HG02588 (cell line): ENCODE measurements at regions not wholly inside any gene's neighbourhood (a gene's known extent, or its start where the extent isn't known, plus 50 kb on each side); places are given as distances from the start of the nearest gene placed in this dataset.
A peak's percentile ranks its signal among the peaks of the same experiment; 100 is the strongest.
"Not testable (repeated sequence)": the region's sequence is repeated elsewhere in the genome, so short reads cannot be mapped to it uniquely, and the experiment has no call there.

Experiments used
- ATAC-seq: cut with Tn5 transposase; IDR thresholded peaks from one replicate; pipeline ENCODE4 v1.9.1; 2021; ENCODE audit warnings: mild to moderate bottlenecking, moderate library complexity; ENCODE audit not compliant: unreplicated experiment

DNA sequence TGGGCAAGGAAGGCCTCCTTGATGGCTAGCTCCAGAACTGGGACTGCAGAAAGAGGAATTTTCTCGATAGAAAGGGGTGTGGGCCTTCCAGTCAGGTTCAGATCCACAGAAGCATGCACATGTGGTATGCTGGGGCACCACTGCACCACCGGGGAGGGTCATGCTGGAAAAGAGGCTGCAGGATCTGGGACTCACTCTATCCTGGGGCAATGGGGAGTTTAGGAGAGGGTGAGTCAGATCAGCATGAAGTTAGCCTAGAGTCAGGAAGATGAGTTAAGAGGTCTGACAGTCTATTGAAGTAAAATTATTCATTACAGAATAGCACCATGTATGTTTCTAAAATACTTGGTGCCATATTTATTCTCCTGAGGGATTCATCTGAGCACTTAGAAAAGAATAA lies 130.2 kb upstream of the TOPAZ1 start:
- ATAC-seq = no peak

DNA sequence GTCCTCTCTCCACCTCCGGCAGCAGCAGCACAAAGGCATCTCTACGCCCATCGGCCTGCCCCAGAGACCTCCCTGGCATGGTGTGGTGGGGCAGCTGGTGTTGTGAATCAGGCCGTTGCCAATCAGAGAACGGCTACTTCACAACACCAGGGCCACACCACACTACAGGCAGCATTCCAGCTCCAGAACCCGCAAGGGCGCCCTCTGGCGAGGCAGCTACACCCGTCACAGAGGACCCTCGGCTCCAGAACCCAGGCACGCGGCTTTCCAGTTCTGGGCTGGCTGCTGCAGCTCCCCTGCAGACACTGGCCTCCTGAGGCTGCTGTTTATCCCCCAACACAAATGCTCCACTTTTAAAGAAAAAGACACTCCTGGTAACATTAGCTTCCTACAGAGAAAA lies 127.5 kb upstream of the TOPAZ1 start:
- no peak for ATAC-seq

DNA sequence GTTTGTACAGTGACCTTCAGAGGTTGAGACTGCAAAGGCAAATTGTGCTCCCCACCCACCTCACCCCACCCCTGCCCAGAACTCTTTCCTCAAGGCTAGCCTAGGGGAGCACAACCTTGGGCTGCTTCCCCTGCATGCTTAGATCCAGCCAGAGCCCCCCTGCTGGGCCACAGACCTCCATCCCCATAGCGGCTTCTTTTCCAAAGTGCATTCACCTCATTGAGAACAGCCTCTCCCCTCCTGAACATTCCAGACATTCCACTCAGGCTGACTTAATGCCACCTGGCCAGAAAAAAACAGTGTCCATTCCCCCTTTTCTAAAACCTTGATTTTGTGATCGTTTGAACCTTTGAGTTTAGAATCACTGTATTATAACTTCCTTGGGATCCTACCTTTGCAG lies 124.4 kb upstream of the TOPAZ1 start:
- ATAC-seq = no peak

DNA sequence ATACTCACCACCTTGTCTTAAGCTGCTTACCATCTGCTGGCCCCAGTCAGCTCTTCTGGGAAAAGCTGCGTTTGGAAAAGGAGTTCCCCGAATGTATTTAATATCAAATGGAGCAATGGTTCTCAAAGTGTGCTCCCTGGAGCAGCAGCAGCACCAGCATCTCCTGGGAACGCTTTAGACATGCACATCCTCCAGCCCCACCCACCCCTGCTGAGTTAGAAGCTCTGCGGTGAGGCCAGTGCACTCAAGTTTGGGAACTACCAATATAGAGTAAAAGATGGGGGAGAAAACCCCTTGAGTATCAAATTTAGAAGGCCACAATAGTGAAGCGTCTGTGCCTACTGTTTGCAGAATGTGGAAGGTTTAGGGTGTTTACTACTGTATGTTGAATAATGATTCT lies 124.0 kb upstream of the TOPAZ1 start:
- ATAC-seq = no peak

DNA sequence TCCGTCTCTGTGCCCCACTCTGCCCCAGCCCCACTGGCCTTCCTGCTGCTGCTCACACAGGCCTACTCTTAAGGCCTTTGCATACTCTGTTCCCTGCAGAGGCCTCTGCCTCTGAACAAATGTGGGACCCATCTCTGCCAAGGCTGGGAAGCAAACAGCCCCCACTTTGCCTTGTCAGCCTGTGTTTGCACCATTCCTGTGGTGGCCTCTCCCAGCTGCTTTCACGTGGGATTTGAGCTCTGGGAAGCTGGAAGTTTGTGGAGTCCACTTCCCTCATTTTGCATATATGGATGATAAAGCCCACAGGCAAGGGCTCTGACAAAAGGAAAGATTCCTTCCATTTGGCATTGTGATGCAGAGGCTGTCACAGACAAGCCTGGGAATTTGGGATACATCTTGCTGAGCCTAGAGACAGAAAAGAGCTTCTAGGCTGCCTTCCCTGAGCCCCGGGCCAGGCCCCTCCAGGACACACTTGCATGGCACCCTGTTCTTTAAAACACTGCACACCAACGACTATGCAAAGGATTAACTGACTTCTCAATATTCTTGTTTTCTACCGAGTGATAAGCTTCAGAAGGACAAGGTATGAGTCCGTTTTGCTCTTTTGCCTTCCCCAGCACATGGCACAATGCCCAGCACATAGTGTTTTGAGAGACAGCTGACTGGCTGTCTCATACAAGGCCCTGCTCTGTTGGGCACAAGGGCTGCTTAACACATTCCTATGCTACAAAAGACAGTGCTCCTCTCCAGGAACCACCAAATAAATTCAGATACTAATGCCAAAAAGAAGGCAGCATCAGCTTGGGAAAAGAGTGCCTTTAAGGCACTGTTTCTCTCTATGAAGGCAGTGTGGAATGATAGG lies 120.7 kb upstream of the TOPAZ1 start:
- ATAC-seq = no peak

DNA sequence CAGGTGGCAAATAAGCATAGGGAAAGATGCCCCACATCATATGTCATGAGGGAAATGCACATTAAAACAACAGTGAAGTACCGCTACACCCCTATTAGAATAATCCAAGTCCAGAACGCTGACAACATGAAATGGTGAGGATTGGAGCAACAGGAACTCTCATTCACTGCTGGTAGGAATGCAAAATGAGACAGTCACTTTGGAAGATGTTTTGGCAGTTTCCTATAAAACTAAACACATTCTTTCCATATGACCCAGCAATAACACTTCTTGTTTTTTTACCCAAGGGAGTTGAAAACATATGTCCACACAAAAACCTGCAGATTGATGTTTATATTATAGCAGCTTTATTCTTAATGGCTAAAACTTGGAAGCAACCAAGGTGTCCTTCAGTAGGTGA lies 116.4 kb upstream of the TOPAZ1 start:
- no peak for ATAC-seq

DNA sequence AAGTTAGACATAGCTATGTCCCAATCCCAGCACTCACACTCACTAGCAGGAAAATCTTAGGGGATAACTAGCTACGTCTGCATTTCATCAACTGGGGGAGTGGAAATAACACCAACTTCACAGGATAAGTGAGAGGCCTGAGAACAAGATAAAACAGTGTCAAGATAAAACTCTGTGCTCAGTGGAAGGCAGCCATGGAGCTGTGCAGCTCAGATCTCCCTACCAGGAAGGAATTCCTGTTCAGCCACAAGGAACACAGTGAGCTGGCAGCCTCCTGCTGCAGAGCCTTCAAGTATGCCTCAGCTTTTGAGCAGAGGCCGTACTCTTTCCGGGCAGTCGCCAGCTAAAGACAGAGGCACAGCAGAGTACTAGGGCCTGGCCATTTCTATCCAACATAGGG lies 115.8 kb upstream of the TOPAZ1 start:
- ATAC-seq = no peak

DNA sequence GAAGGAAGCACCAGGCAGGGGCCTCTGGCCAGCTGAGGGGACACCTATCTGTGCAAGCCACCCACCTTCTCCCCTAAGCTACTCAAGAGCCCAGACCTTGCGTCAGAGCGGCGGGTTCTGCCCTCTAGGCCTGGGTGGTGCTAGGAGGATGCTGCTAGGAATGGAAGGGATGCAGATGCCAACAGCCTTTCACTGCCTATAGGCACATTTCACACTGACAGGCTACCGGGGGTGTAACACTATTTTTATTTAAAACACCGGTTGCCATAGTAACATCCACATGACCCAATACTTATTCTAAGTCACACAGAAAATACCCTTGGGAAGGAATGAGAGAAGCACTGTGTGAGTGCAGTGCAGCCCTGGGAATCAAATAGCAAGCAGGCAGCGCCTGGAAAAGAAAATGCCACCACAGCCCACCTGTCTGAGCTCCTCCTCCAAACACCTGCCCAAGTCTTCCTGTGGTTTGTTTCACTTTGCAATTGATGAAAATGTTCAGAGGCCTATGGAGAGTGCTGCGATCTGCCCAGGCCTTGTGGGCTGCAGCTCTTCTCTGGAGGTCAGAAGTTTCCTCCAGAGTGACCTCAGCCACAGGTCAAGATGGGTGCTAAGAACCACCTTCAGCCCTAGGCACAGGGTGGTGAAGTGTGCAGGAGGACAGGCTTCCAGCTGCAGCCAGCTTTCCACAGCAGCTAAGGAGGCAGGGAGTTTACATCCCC lies 113.5 kb upstream of the TOPAZ1 start:
- no peak for ATAC-seq

DNA sequence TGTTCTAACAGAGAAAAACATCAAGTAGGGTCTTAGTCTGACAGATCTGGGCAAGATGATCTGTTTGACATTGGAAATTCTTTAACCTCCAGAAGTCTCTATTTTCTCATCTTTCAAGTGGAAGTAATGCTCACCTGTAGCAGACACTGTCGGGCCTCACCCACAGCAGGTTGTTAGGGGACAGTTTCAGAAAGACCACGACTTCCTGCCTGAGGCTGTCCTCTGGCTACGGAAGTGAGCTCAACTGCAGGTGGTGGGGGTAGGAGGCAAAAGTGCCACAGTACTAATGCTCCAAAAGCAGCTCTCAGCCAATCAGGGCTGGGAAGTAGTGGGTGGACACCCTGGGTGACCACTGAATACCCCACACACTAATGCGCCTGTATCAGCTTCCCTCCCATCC lies 111.4 kb upstream of the TOPAZ1 start:
- no peak for ATAC-seq

DNA sequence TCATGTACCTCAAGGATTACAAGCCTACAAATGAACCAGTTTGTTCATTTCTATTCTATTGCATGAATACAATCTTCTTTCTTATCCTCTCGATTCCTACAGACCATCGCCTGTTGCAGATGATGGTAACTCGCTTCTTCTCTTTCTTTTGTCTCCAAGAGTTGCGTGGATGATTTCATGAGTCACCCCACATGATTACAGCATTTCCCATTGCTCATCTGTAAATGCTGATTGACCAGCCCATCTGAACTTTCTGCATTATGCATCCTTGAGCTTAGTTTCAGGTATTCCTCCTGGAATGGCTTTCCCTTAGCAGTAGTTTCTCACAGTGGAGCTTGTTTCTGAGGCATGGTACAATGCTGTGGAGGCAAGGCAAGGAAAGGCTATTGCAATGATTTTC lies 109.6 kb upstream of the TOPAZ1 start:
- no peak for ATAC-seq

DNA sequence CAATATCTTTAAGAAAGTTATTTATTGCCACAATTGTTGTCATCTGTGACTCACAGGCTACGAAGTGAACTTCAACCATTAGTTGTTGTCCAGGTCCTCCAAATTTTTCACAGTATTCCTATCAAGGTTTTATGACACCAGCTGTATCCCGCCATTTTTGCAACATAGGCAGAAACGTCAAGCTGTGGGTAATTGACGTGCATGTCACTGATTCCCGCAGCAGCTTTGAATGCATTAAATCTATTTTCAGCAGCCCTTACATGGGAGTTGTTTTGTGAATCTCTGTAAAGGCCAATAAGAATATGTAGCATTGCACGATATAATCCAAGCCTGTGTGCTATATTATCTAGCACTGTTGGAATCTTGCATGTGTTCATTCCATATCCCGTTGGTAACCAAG lies 109.1 kb upstream of the TOPAZ1 start:
- ATAC-seq = no peak

DNA sequence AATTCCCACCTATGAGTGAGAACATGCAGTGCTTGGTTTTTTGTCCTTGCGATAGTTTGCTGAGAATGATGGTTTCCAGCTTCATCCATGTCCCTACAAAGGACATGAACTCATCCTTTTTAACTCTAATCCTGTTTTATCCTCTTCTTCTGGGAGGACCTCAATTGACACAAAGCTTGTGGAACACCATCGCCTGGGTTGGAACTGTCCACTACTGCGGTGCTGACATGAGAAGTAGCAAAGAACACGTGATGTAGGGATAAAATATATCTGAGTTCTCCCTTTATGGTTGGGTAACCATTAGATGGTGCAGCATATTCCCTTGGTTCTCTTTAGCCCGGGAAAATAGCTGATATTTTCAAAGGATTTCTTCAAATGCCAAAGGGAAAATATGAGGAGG lies 105.3 kb upstream of the TOPAZ1 start:
- ATAC-seq = no peak

DNA sequence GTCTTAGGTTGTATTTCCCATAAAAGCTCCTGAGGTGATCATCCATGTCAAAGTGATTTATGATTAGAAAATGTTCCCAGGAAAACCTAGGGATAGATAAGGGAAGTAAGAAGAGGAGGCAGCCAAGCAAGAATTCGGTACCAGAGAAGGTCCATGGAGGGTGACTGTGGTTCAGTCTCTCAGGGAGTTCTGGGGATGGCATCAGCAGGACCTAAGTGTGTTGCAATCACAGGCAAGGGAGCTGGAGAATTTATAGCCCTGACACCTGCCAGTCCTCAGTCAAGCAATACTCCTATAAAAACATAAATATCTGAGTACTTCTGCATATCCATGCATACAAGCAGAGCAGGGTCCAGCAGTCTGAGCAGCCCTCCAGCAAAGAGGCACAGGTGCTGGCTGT lies 95.6 kb upstream of the TOPAZ1 start:
- ATAC-seq = no peak

DNA sequence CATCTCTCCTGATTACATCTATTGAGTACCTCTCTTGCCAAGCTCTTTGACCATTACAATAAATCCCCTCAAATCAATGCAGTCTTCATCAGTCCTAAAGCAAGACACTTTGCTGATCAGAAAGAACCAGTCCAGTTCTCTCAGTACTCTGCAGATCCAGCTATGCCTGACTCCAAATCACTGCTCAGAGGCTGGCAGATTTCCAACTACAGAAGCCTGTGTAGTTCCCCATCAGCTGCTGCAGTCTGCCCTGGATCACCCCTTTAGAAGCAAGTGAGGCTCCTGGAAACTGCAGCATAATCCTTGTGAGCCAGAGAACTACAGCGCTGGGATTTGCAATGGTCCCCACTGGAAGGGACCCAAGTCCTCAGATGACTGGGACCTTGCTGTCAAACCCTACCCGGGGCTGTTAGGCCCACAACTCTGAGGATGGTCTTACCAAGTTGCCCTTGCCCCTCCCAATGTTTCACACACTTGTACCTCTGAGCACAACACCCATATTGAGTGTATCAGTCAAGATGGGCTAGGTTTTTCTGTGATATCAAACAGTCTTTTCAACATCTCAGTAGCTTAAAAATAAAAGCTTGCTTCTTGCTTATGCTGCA lies 81.9 kb upstream of the TOPAZ1 start:
- no peak for ATAC-seq

DNA sequence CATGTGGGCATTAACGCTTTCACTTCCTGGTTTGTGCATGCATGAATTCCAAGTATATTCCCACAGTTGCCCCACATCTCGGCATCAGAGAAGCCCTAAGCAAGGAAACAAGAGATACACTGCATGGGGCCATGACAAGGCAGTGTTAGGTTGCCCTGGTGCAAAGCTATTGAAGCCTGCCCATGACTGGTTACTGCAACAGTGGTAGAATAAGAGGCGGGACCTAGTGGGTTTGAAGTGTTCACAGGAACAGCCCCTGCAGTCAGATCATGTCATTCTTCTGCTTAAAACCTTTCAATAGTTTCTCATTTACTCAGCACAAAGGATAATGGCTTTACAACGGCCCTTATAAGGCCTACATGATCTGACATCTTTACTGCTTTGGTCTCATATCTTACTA lies 80.9 kb upstream of the TOPAZ1 start:
- ATAC-seq = no peak

DNA sequence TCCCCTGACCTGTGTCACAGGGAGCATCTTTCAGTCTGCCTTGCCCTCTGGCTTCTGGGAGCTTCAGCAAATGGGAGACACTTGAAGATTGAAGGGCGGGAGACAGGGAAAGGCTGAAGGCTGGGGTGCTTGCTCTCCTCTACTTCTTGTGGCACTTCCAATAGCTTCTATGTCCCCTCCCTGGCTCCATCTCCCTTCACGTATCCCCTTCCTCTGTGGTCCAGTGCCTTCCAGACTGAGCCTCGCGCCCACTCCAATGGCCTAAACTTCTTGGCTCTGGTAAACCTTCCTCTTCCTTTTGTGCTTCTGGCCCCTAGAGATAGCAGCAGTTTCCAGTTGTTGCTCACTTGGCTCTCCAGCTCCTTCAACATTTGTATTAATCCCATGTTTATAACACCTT lies 69.8 kb upstream of the TOPAZ1 start:
- ATAC-seq = no peak

DNA sequence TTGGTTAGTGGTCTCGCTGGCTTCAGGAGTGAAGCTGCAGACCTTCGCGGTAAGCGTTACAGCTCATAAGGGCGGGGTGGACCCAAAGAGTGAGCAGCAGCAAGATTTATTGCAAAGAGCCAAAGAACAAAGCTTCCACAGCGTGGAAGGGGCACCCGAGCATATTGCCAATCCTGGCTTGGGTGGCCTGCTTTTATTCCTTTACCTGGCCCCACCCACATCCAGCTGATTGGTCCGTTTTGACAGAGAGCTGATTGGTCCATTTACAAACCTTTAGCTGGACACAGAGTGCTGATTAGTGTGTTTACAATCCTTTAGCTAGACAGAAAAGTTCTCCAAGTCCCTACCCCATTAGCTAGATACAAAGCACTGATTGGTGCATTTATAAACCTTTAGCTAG lies 69.0 kb upstream of the TOPAZ1 start:
- ATAC-seq = not testable (repeated sequence)

DNA sequence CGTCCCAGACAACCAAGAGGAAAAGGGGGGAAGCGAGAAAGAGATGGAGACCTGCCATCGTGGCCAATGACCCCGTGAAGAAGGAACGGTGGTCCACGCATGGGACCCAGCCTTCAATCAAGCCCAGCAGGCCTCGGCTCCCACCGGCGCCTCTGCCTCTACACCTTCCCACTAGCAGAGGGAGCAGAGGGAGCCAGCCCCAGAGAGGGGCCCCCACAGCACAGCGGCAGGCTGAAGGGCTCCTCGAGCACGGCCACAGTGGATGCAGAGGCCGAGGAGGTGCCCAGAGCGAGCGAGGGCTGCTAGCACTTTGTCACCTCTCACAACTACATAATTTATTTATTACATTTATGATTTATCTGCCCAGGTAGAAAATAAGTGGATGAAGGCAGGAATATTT lies 68.4 kb upstream of the TOPAZ1 start:
- ATAC-seq = no peak

DNA sequence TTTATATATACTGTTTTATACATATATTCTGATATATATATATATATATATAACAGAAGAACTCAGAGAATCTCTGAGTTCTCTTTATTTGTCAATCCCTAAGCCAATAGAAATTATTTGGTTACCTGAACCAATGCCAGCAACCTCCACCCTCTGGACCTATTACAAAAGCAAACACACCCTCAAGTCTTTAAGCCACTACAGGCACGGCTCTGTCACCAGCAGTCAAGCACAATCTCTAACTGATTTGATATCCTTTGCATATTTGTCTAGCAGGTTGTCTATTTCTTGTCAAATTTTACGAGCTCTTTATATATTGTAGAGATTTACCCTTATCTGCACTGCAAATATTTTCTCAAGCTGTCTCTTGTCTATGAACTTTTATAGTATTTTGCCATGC lies 66.6 kb upstream of the TOPAZ1 start:
- no peak for ATAC-seq

DNA sequence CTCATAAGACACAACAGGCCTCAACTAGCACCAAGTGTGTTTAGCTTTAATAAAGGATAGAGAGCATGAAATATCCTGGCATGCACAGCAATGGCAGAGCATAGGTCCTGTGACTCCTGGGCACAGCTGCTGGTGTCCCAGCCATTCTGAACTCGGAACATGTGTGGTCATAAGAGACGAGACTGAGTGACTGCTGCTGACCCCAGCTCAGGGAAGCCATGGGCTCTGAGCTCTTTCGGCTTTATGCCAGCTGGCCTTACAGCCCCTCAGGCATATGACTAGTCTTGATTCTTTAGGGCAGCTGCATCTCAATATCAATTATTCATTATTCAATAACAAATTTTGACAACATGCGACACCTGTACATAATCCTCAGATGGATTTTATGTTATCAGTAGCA lies 62.4 kb upstream of the TOPAZ1 start:
- no peak for ATAC-seq

DNA sequence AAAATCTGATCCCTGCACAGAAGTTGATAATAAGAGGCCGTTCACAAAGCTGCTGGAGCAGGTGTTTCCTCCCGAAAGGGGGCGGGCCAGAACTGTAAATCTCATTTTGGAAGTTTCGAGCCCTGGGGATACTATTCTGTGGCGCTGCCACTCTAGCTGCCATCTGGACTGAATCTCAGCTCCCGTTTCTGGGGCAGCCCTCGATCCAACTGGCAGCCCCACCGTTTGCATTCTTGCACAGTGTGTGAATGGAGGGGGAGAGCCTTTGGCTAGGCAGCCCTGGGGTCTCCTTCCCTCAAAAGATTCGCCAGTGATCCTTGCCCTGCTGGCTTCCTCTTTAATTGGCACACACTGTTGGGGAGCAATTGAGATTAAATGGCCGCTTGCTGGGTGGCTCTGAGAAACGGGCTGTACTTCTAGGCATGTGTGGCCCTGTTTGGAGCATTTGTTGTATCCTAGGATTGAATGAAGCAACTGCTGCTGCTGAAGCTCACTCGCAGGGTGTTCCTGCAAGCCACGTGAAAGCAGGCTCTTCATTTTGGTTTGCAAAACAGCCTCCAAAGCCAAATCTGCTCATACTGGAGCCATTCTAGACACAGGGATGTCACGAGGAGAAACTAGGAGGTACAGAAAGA lies 57.2 kb upstream of the TOPAZ1 start:
- ATAC-seq = peak; percentile 53
